Nephron (organoid): ENCODE measurements at regions not wholly inside any gene's neighbourhood (a gene's known extent, or its start where the extent isn't known, plus 50 kb on each side); places are given as distances from the start of the nearest gene placed in this dataset.
"Not testable (repeated sequence)": the region's sequence is repeated elsewhere in the genome, so short reads cannot be mapped to it uniquely, and the experiment has no call there.

Experiments used
- H3K27ac Mint-ChIP-seq, 3 experiments: 2 replicates each; pipeline ENCODE4 v1.8.0; 2020; ENCODE audit warnings: mixed read lengths in 3 of 3, mild to moderate bottlenecking in 2 of 3, moderate library complexity in 1 of 3
- H3K27me3 Mint-ChIP-seq: 2 replicates; pipeline ENCODE4 v1.8.0; 2021; ENCODE audit warnings: low read depth, mild to moderate bottlenecking, moderate library complexity, mixed read lengths
- H3K36me3 Mint-ChIP-seq: 2 replicates; pipeline ENCODE4 v1.8.0; 2020; ENCODE audit warnings: low read depth, mixed read lengths
- H3K4me1 Mint-ChIP-seq: 2 replicates; pipeline ENCODE4 v1.8.0; 2020; ENCODE audit warnings: mixed read lengths
- H3K4me3 Mint-ChIP-seq, 3 experiments: 2 replicates each; pipeline ENCODE4 v1.8.0; 2020; ENCODE audit warnings: mild to moderate bottlenecking in 3 of 3, mixed read lengths in 3 of 3, moderate library complexity in 2 of 3
- H3K9me3 Mint-ChIP-seq: 2 replicates; pipeline ENCODE4 v1.8.0; 2020; ENCODE audit warnings: mixed read lengths
- CTCF ChIP-seq, 3 experiments: fragments of 200-600 bp; sonication (generic); IDR thresholded peaks; one replicate each; pipeline ENCODE4 v1.5.0; 2021; ENCODE audit warnings: antibody characterized with exemption in 3 of 3; ENCODE audit not compliant: unreplicated experiment in 3 of 3

- no peaks in the 10 kb centered on the region for H3K36me3 Mint-ChIP-seq
- peaks cover 2% of the 10 kb centered on the region for H3K9me3 Mint-ChIP-seq
- peak overlapping the region; percentile 73 to 92 (median 88) for H3K27ac Mint-ChIP-seq
- H3K4me1 Mint-ChIP-seq, result peaks cover 31% of the 10 kb centered on the region
- no peak overlapping the region for H3K4me3 Mint-ChIP-seq
- no peak for TF ChIP-seq CTCF (IDR thresholded peaks at IDR 0.05; ENCODE audit: unreplicated experiment in 3 of 3)
- H3K27me3 Mint-ChIP-seq, result no peaks in the 10 kb centered on the region
Observed at GRCh38 chr15:92845126-92845508, 55.0 kb upstream of the CHD2 start.

GRCh38 chr15:92846741-92847140 lies 53.4 kb upstream of the CHD2 start:
- peak overlapping the region; percentile 35 to 85 (median 42) for H3K27ac Mint-ChIP-seq
- no peaks in the 10 kb centered on the region for H3K27me3 Mint-ChIP-seq
- no peak overlapping the region for H3K4me3 Mint-ChIP-seq
- H3K9me3 Mint-ChIP-seq, result peaks cover 2% of the 10 kb centered on the region
- no peaks in the 10 kb centered on the region for H3K36me3 Mint-ChIP-seq
- no peak for TF ChIP-seq CTCF (IDR thresholded peaks at IDR 0.05; ENCODE audit: unreplicated experiment in 3 of 3)
- peaks cover 31% of the 10 kb centered on the region for H3K4me1 Mint-ChIP-seq

GRCh38 chr15:92847841-92848240 lies 52.3 kb upstream of the CHD2 start:
- Mint-ChIP-seq H3K27ac (peak overlapping the region in 2 of 3 experiments; percentile 19 to 61), H3K4me1 (peaks cover 31% of the 10 kb centered on the region), H3K9me3 (peaks cover 2% of the 10 kb centered on the region), H3K27me3 (no peaks in the 10 kb centered on the region), H3K36me3 (no peaks in the 10 kb centered on the region), H3K4me3 (no peak overlapping the region)
- no peak for TF ChIP-seq CTCF (IDR thresholded peaks at IDR 0.05; ENCODE audit: unreplicated experiment in 3 of 3)

- TF ChIP-seq CTCF (IDR thresholded peaks at IDR 0.05; ENCODE audit: unreplicated experiment in 3 of 3), result no peak
- Mint-ChIP-seq H3K4me3 (no peak overlapping the region), H3K27me3 (no peaks in the 10 kb centered on the region), H3K4me1 (peaks cover 30% of the 10 kb centered on the region), H3K36me3 (no peaks in the 10 kb centered on the region), H3K9me3 (peaks cover 3% of the 10 kb centered on the region), H3K27ac (peak overlapping the region; percentile 49 to 70 (median 69))
Observed at GRCh38 chr15:92848464-92848851, 51.7 kb upstream of the CHD2 start.

GRCh38 chr15:92848852-92849598 lies 51.1 kb upstream of the CHD2 start:
- Mint-ChIP-seq H3K4me1 (peaks cover 28% of the 10 kb centered on the region), H3K27ac (peak overlapping the region; percentile 49 to 70 (median 69)), H3K36me3 (no peaks in the 10 kb centered on the region), H3K9me3 (peaks cover 4% of the 10 kb centered on the region), H3K27me3 (no peaks in the 10 kb centered on the region), H3K4me3 (no peak overlapping the region)
- TF ChIP-seq CTCF (IDR thresholded peaks at IDR 0.05; ENCODE audit: unreplicated experiment in 3 of 3), result no peak

GRCh38 chr15:92850218-92850617 lies 49.9 kb upstream of the CHD2 start:
- not testable (repeated sequence) for H3K36me3 Mint-ChIP-seq, H3K27ac Mint-ChIP-seq, H3K9me3 Mint-ChIP-seq, H3K4me3 Mint-ChIP-seq, H3K27me3 Mint-ChIP-seq
- H3K4me1 Mint-ChIP-seq, result peaks cover 22% of the 10 kb centered on the region
